SK-N-SH (cell line): ENCODE measurements at regions not wholly inside any gene's neighbourhood (a gene's known extent, or its start where the extent isn't known, plus 50 kb on each side); places are given as distances from the start of the nearest gene placed in this dataset.

Experiments used
- CTCF ChIA-PET: fragments of 300-600, 350-600 bp; formaldehyde crosslinking; extraction: SDS; loops from one replicate; lab custom pipeline; 2021; lab: Yijun Ruan, JAX
- POLR2A ChIA-PET: fragments of 350-600 bp; sonication (Branson Sonifier 250); formaldehyde crosslinking; extraction: SDS; loops from one replicate; lab custom pipeline; 2020; ENCODE audit warnings: antibody characterized with exemption, inconsistent platforms; lab: Yijun Ruan, JAX
- DNase-seq: peaks from one replicate; pipeline ENCODE4 v3.0.0; 2012
- H2AFZ ChIP-seq: fragments of 200-600 bp; sonication (generic); 2 replicates; pipeline ENCODE4 v1.8.1; 2016; ENCODE audit warnings: antibody characterized with exemption, mild to moderate bottlenecking, low read depth
- H3F3A ChIP-seq: fragments of 200-600 bp; sonication (generic); replicated peaks from 2 replicates; pipeline ENCODE3; 2016; ENCODE audit warnings: antibody characterized with exemption, mild to moderate bottlenecking; ENCODE audit not compliant: insufficient read depth
- H3K27ac ChIP-seq, 2 experiments: fragments of 200-500 bp in 1 of 2; fragments of 200-600 bp in 1 of 2; sonication (Bioruptor generic) in 1 of 2; sonication (generic), shearing (Covaris generic) in 1 of 2; 2 replicates each; pipeline versions ENCODE4 v1.5.1 to v1.6.1; 2014 to 2016; ENCODE audit warnings: low read depth in 2 of 2, inconsistent platforms in 1 of 2, low read length in 1 of 2, mild to moderate bottlenecking in 1 of 2, mixed read lengths in 1 of 2
- H3K27me3 ChIP-seq: fragments of 200-600 bp; sonication (generic), shearing (Covaris generic); 2 replicates; pipeline ENCODE4 v1.6.1; 2016; ENCODE audit warnings: mixed run types; ENCODE audit not compliant: insufficient read depth
- H3K36me3 ChIP-seq, 2 experiments: fragments of 200-500 bp in 1 of 2; fragments of 200-600 bp in 1 of 2; sonication (Bioruptor generic) in 1 of 2; sonication (generic) in 1 of 2; replicated peaks in 1 of 2; 2 replicates each; pipeline versions ENCODE3 to v1.5.1; 2014 to 2016; ENCODE audit warnings: low read length in 1 of 2, mild to moderate bottlenecking in 1 of 2; ENCODE audit not compliant: insufficient read depth in 2 of 2, control insufficient read depth in 1 of 2
- H3K4me1 ChIP-seq, 2 experiments: fragments of 200-500 bp in 1 of 2; fragments of 200-600 bp in 1 of 2; sonication (Bioruptor generic) in 1 of 2; sonication (generic), shearing (Covaris generic) in 1 of 2; 2 replicates each; pipeline versions ENCODE4 v1.5.1 to v1.6.1; 2014 to 2016; ENCODE audit warnings: low read depth in 1 of 2, low read length in 1 of 2, mixed run types in 1 of 2; ENCODE audit not compliant: insufficient read depth in 2 of 2, control insufficient read depth in 1 of 2
- H3K4me2 ChIP-seq: fragments of 200-600 bp; sonication (generic), shearing (Covaris generic); 2 replicates; pipeline ENCODE4 v1.6.1; 2017; ENCODE audit warnings: mixed run types
- H3K4me3 ChIP-seq, 2 experiments: fragments of 200-500 bp in 1 of 2; fragments of 200-600 bp in 1 of 2; sonication (Bioruptor generic) in 1 of 2; sonication (generic), shearing (Covaris generic) in 1 of 2; 2 replicates each; pipeline versions ENCODE4 v1.5.1 to v1.8.1; 2014 to 2016; ENCODE audit warnings: low read depth in 2 of 2, inconsistent platforms in 1 of 2, low read length in 1 of 2, mild to moderate bottlenecking in 1 of 2, mixed read lengths in 1 of 2, moderate library complexity in 1 of 2
- H3K79me2 ChIP-seq: fragments of 200-600 bp; sonication (generic); 2 replicates; pipeline ENCODE4 v1.8.1; 2017; ENCODE audit warnings: mild to moderate bottlenecking; ENCODE audit not compliant: insufficient read depth
- H3K9ac ChIP-seq: fragments of 200-600 bp; sonication (generic); 2 replicates; pipeline ENCODE4 v1.6.1; 2017; ENCODE audit warnings: mixed run types
- H3K9me2 ChIP-seq: fragments of 200-600 bp; sonication (generic); 2 replicates; pipeline ENCODE4 v1.6.1; 2017; ENCODE audit warnings: mixed run types
- H3K9me3 ChIP-seq: fragments of 200-600 bp; sonication (generic); 2 replicates; pipeline ENCODE4 v1.6.1; 2017; ENCODE audit warnings: mixed run types, mild to moderate bottlenecking, moderate library complexity
- H4K20me1 ChIP-seq: fragments of 200-600 bp; sonication (generic); 2 replicates; pipeline ENCODE4 v1.6.1; 2017; ENCODE audit warnings: mild to moderate bottlenecking, mixed run types; ENCODE audit not compliant: insufficient read depth
- CHD2 ChIP-seq: fragments of 150-350 bp; IDR thresholded peaks from 2 replicates; pipeline ENCODE4 v1.6.1; 2018; ENCODE audit warnings: low read length; ENCODE audit not compliant: partially characterized antibody
- CTCF ChIP-seq: fragments of 200-600 bp; sonication (generic); IDR thresholded peaks from 2 replicates; pipeline ENCODE4 v1.6.1; 2017; ENCODE audit warnings: antibody characterized with exemption, mild to moderate bottlenecking, moderate library complexity
- ELF1 ChIP-seq: IDR thresholded peaks from 2 replicates; pipeline ENCODE4 v1.4.0; 2012
- EP300 ChIP-seq, 2 experiments: IDR thresholded peaks; 2 replicates each; pipeline versions ENCODE4 v1.4.0 to v1.6.1; 2012; ENCODE audit warnings: borderline replicate concordance in 1 of 2, low read depth in 1 of 2, low read length in 1 of 2
- FOSL2 ChIP-seq: IDR thresholded peaks from 2 replicates; pipeline ENCODE4 v1.4.0; 2012; ENCODE audit warnings: low read depth, mild to moderate bottlenecking, moderate library complexity, borderline replicate concordance
- GABPA ChIP-seq: IDR thresholded peaks from 2 replicates; pipeline ENCODE4 v1.4.0; 2012; ENCODE audit warnings: low read depth, mild to moderate bottlenecking
- JUND ChIP-seq: IDR thresholded peaks from 2 replicates; pipeline ENCODE4 v1.4.0; 2012
- NFIC ChIP-seq: IDR thresholded peaks from 2 replicates; pipeline ENCODE4 v1.4.0; 2012; ENCODE audit warnings: borderline replicate concordance
- NRF1 ChIP-seq: IDR thresholded peaks from 2 replicates; pipeline ENCODE4 v1.6.1; 2012; ENCODE audit warnings: low read depth, mild to moderate bottlenecking, low read length
- PBX3 ChIP-seq: IDR thresholded peaks from 2 replicates; pipeline ENCODE4; 2012
- POLR2AphosphoS5 ChIP-seq: IDR thresholded peaks from 2 replicates; pipeline ENCODE4 v1.6.1; 2012; ENCODE audit warnings: low read depth, low read length
- RAD21 ChIP-seq: IDR thresholded peaks from 2 replicates; pipeline ENCODE4 v1.6.1; 2012; ENCODE audit warnings: mild to moderate bottlenecking, low read length
- SIN3A ChIP-seq: IDR thresholded peaks from 2 replicates; pipeline ENCODE4 v1.6.1; 2012; ENCODE audit warnings: low read depth, mild to moderate bottlenecking, low read length, moderate library complexity, borderline replicate concordance
- TAF1 ChIP-seq: IDR thresholded peaks from 2 replicates; pipeline ENCODE4 v1.6.1; 2012; ENCODE audit warnings: low read depth, mild to moderate bottlenecking, low read length, moderate library complexity, borderline replicate concordance
- TCF12 ChIP-seq: IDR thresholded peaks from 2 replicates; pipeline ENCODE4 v1.4.0; 2012
- WGBS: methylation state at CpG from one replicate; pipeline ENCODE4 v1.1.6; 2017; ENCODE audit warnings: low lambda C conversion rate; 5-methylcytosine and 5-hydroxymethylcytosine counted together
- TF ChIP-seq, protein P1 (sequence below): IDR thresholded peaks from 2 replicates; pipeline ENCODE4 v1.4.0; 2012; ENCODE audit warnings: low read depth, borderline replicate concordance
- TF ChIP-seq, protein P2 (sequence below): IDR thresholded peaks from 2 replicates; pipeline ENCODE4 v1.4.0; 2012; ENCODE audit warnings: low read depth

- Histone ChIP-seq H3K27me3 (no peaks in the 10 kb centered on the region), H3K4me1 (no peaks in the 10 kb centered on the region), H3K36me3 (no peaks in the 10 kb centered on the region), H3K4me2 (no peak overlapping the region), H4K20me1 (no peaks in the 10 kb centered on the region), H3K9me3 (no peaks in the 10 kb centered on the region), H3F3A (no peaks in the 10 kb centered on the region), H3K79me2 (no peaks in the 10 kb centered on the region), H2AFZ (no peak overlapping the region), H3K9ac (no peak overlapping the region), H3K27ac (no peak overlapping the region), H3K4me3 (no peak overlapping the region), H3K9me2 (no peaks in the 10 kb centered on the region)
- DNase-seq: no peak
- ChIA-PET POLR2A (no interaction called here), CTCF (no interaction called here)
- 24% methylated on average over 5 of the region's 6 CpGs for WGBS
- TF ChIP-seq TAF1: no peak
- TF ChIP-seq, protein P1, sequence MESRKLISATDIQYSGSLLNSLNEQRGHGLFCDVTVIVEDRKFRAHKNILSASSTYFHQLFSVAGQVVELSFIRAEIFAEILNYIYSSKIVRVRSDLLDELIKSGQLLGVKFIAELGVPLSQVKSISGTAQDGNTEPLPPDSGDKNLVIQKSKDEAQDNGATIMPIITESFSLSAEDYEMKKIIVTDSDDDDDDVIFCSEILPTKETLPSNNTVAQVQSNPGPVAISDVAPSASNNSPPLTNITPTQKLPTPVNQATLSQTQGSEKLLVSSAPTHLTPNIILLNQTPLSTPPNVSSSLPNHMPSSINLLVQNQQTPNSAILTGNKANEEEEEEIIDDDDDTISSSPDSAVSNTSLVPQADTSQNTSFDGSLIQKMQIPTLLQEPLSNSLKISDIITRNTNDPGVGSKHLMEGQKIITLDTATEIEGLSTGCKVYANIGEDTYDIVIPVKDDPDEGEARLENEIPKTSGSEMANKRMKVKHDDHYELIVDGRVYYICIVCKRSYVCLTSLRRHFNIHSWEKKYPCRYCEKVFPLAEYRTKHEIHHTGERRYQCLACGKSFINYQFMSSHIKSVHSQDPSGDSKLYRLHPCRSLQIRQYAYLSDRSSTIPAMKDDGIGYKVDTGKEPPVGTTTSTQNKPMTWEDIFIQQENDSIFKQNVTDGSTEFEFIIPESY: no peak
- no peak for TF ChIP-seq RAD21
- TF ChIP-seq PBX3: no peak
- no peak for TF ChIP-seq ELF1
- no peak for TF ChIP-seq TCF12
- no peak for TF ChIP-seq CHD2
- TF ChIP-seq NRF1: no peak
- no peak for TF ChIP-seq CTCF
- no peak for TF ChIP-seq EP300 (IDR thresholded peaks at IDR 0.05; ENCODE audit: borderline replicate concordance in 1 of 2, low read depth in 1 of 2, low read length in 1 of 2)
- TF ChIP-seq SIN3A: no peak
- no peak for TF ChIP-seq GABPA
- TF ChIP-seq, protein P2, sequence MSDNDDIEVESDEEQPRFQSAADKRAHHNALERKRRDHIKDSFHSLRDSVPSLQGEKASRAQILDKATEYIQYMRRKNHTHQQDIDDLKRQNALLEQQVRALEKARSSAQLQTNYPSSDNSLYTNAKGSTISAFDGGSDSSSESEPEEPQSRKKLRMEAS: no peak
- no peak for TF ChIP-seq JUND
- TF ChIP-seq FOSL2: no peak
- no peak for TF ChIP-seq POLR2AphosphoS5
- TF ChIP-seq NFIC: no peak
Measured at GRCh38 chr2:82875858-82876257, 1583.2 kb downstream of the SUCLG1 start.
